ENCODE measurements at regions not wholly inside any gene's neighbourhood (a gene's known extent, or its start where the extent isn't known, plus 50 kb on each side); places are given as distances from the start of the nearest gene placed in this dataset.

DNA sequence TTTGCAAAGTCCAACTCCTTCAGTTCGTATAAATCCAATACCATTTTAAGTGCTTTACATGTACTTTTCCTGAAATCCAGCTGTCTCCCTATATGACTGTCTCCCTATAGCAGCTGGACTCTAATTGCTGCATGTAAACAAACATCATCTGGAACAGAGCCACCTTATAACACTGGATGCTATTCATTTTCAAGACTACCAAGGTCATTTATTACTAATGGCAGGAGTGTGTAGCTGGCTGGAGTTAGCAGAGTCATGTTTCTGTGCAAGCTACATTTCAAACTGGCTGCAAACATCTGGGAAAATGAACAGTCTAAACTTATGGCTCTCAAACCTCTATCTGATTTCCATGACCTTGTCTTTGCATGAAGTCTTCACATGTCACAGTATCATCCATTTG is 575.2 kb downstream of the PIK3C3 start:
- intact Hi-C loops (cut with DNase I): no loop called here
- no peak for DNase-seq
- 76 to 82% methylated on average over 1 of the region's 1 CpG for WGBS, 2 donors
- Histone ChIP-seq H3K9me3 (no peaks in the 10 kb centered on the region), H3K4me1 (peaks cover 0 to 9% (median 0%) of the 10 kb centered on the region in 9 donors), H3K4me3 (no peak overlapping the region), H3K27me3 (no peaks in the 10 kb centered on the region), H3K36me3 (no peaks in the 10 kb centered on the region), H3K27ac (no peak overlapping the region)
- TF ChIP-seq, protein P1, sequence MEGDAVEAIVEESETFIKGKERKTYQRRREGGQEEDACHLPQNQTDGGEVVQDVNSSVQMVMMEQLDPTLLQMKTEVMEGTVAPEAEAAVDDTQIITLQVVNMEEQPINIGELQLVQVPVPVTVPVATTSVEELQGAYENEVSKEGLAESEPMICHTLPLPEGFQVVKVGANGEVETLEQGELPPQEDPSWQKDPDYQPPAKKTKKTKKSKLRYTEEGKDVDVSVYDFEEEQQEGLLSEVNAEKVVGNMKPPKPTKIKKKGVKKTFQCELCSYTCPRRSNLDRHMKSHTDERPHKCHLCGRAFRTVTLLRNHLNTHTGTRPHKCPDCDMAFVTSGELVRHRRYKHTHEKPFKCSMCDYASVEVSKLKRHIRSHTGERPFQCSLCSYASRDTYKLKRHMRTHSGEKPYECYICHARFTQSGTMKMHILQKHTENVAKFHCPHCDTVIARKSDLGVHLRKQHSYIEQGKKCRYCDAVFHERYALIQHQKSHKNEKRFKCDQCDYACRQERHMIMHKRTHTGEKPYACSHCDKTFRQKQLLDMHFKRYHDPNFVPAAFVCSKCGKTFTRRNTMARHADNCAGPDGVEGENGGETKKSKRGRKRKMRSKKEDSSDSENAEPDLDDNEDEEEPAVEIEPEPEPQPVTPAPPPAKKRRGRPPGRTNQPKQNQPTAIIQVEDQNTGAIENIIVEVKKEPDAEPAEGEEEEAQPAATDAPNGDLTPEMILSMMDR (IDR thresholded peaks at IDR 0.05): no peak
- no peak for ATAC-seq

- TF ChIP-seq, protein P1 (IDR thresholded peaks at IDR 0.05): no peak
- intact Hi-C loops (cut with DNase I): no loop called here
- H3K36me3 ChIP-seq: no peaks in the 10 kb centered on the region
- no peaks in the 10 kb centered on the region for H3K9me3 ChIP-seq
- H3K4me1 ChIP-seq: peaks cover 0 to 9% (median 0%) of the 10 kb centered on the region in 9 donors
- no peak overlapping the region for H3K27ac ChIP-seq
- H3K27me3 ChIP-seq: no peaks in the 10 kb centered on the region
- WGBS, 2 donors: 45 to 79% methylated on average over 1 of the region's 1 CpG
- ATAC-seq (no peak), DNase-seq (no peak)
- H3K4me3 ChIP-seq: no peak overlapping the region
Observed at GRCh38 chr18:42532119-42532518, 577.1 kb downstream of the PIK3C3 start.

DNA sequence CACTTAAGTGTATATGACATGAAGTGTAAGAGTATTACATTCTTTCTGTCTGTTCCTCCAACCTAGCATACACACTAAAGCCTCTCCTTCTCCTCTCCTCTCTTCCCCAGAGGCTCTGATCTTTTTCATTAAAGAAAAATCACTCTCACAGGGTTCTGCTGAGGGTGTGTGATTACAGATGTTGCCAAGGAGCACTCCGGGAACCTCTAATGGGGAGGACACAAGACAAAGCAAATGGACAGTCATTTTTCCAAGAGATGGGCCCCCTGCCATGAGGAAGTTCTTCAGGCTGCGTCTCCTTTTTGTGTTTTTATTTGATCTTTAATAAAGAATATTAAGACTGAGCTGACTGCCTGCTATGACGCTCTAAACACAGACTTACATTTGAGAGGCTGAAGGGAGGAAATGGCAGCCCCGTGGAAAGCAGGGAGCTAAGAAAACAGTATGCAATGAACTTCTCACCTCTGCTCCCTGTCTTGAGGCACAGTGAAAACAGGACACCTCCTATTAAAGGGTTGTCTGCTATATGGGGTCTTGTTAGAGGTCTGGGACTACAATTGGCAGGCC is 578.1 kb downstream of the PIK3C3 start:
- Histone ChIP-seq H3K27me3 (no peaks in the 10 kb centered on the region), H3K4me3 (no peak overlapping the region), H3K36me3 (no peaks in the 10 kb centered on the region), H3K9me3 (no peaks in the 10 kb centered on the region), H3K27ac (no peak overlapping the region), H3K4me1 (peaks cover 0 to 9% (median 0%) of the 10 kb centered on the region in 9 donors)
- no peak for DNase-seq
- intact Hi-C loops (cut with DNase I): no loop called here
- WGBS, 2 donors: 30 to 34% methylated on average over 4 of the region's 4 CpGs
- no peak for ATAC-seq
- TF ChIP-seq, protein P1 (IDR thresholded peaks at IDR 0.05): no peak

GRCh38 chr18:42533616-42534015 is 578.6 kb downstream of the PIK3C3 start:
- WGBS, 2 donors: 64 to 69% methylated on average over 8 of the region's 8 CpGs
- no peaks in the 10 kb centered on the region for H3K36me3 ChIP-seq
- H3K4me1 ChIP-seq: peaks cover 0 to 9% (median 0%) of the 10 kb centered on the region in 9 donors
- intact Hi-C loops (cut with DNase I): no loop called here
- H3K9me3 ChIP-seq: no peaks in the 10 kb centered on the region
- TF ChIP-seq, protein P1 (IDR thresholded peaks at IDR 0.05): no peak
- H3K4me3 ChIP-seq: no peak overlapping the region
- ATAC-seq: no peak
- no peak for DNase-seq
- H3K27ac ChIP-seq: no peak overlapping the region
- no peaks in the 10 kb centered on the region for H3K27me3 ChIP-seq

Data from heart right ventricle (tissue), 16 donors.